SK-N-SH (cell line): ENCODE measurements at regions not wholly inside any gene's neighbourhood (a gene's known extent, or its start where the extent isn't known, plus 50 kb on each side); places are given as distances from the start of the nearest gene placed in this dataset.

ENCODE experiments used
- CTCF ChIA-PET: fragments of 300-600, 350-600 bp; formaldehyde crosslinking; extraction: SDS; loops from one replicate; lab custom pipeline; 2021; lab: Yijun Ruan, JAX
- POLR2A ChIA-PET: fragments of 350-600 bp; sonication (Branson Sonifier 250); formaldehyde crosslinking; extraction: SDS; loops from one replicate; lab custom pipeline; 2020; ENCODE audit warnings: antibody characterized with exemption, inconsistent platforms; lab: Yijun Ruan, JAX
- DNase-seq: peaks from one replicate; pipeline ENCODE4 v3.0.0; 2012
- H2AFZ ChIP-seq: fragments of 200-600 bp; sonication (generic); 2 replicates; pipeline ENCODE4 v1.8.1; 2016; ENCODE audit warnings: antibody characterized with exemption, mild to moderate bottlenecking, low read depth
- H3F3A ChIP-seq: fragments of 200-600 bp; sonication (generic); replicated peaks from 2 replicates; pipeline ENCODE3; 2016; ENCODE audit warnings: antibody characterized with exemption, mild to moderate bottlenecking; ENCODE audit not compliant: insufficient read depth
- H3K27ac ChIP-seq, 2 experiments: fragments of 200-500 bp in 1 of 2; fragments of 200-600 bp in 1 of 2; sonication (Bioruptor generic) in 1 of 2; sonication (generic), shearing (Covaris generic) in 1 of 2; 2 replicates each; pipeline versions ENCODE4 v1.5.1 to v1.6.1; 2014 to 2016; ENCODE audit warnings: low read depth in 2 of 2, inconsistent platforms in 1 of 2, low read length in 1 of 2, mild to moderate bottlenecking in 1 of 2, mixed read lengths in 1 of 2
- H3K27me3 ChIP-seq: fragments of 200-600 bp; sonication (generic), shearing (Covaris generic); 2 replicates; pipeline ENCODE4 v1.6.1; 2016; ENCODE audit warnings: mixed run types; ENCODE audit not compliant: insufficient read depth
- H3K36me3 ChIP-seq, 2 experiments: fragments of 200-500 bp in 1 of 2; fragments of 200-600 bp in 1 of 2; sonication (Bioruptor generic) in 1 of 2; sonication (generic) in 1 of 2; replicated peaks in 1 of 2; 2 replicates each; pipeline versions ENCODE3 to v1.5.1; 2014 to 2016; ENCODE audit warnings: low read length in 1 of 2, mild to moderate bottlenecking in 1 of 2; ENCODE audit not compliant: insufficient read depth in 2 of 2, control insufficient read depth in 1 of 2
- H3K4me1 ChIP-seq, 2 experiments: fragments of 200-500 bp in 1 of 2; fragments of 200-600 bp in 1 of 2; sonication (Bioruptor generic) in 1 of 2; sonication (generic), shearing (Covaris generic) in 1 of 2; 2 replicates each; pipeline versions ENCODE4 v1.5.1 to v1.6.1; 2014 to 2016; ENCODE audit warnings: low read depth in 1 of 2, low read length in 1 of 2, mixed run types in 1 of 2; ENCODE audit not compliant: insufficient read depth in 2 of 2, control insufficient read depth in 1 of 2
- H3K4me2 ChIP-seq: fragments of 200-600 bp; sonication (generic), shearing (Covaris generic); 2 replicates; pipeline ENCODE4 v1.6.1; 2017; ENCODE audit warnings: mixed run types
- H3K4me3 ChIP-seq, 2 experiments: fragments of 200-500 bp in 1 of 2; fragments of 200-600 bp in 1 of 2; sonication (Bioruptor generic) in 1 of 2; sonication (generic), shearing (Covaris generic) in 1 of 2; 2 replicates each; pipeline versions ENCODE4 v1.5.1 to v1.8.1; 2014 to 2016; ENCODE audit warnings: low read depth in 2 of 2, inconsistent platforms in 1 of 2, low read length in 1 of 2, mild to moderate bottlenecking in 1 of 2, mixed read lengths in 1 of 2, moderate library complexity in 1 of 2
- H3K79me2 ChIP-seq: fragments of 200-600 bp; sonication (generic); 2 replicates; pipeline ENCODE4 v1.8.1; 2017; ENCODE audit warnings: mild to moderate bottlenecking; ENCODE audit not compliant: insufficient read depth
- H3K9ac ChIP-seq: fragments of 200-600 bp; sonication (generic); 2 replicates; pipeline ENCODE4 v1.6.1; 2017; ENCODE audit warnings: mixed run types
- H3K9me2 ChIP-seq: fragments of 200-600 bp; sonication (generic); 2 replicates; pipeline ENCODE4 v1.6.1; 2017; ENCODE audit warnings: mixed run types
- H3K9me3 ChIP-seq: fragments of 200-600 bp; sonication (generic); 2 replicates; pipeline ENCODE4 v1.6.1; 2017; ENCODE audit warnings: mixed run types, mild to moderate bottlenecking, moderate library complexity
- H4K20me1 ChIP-seq: fragments of 200-600 bp; sonication (generic); 2 replicates; pipeline ENCODE4 v1.6.1; 2017; ENCODE audit warnings: mild to moderate bottlenecking, mixed run types; ENCODE audit not compliant: insufficient read depth
- ELF1 ChIP-seq: IDR thresholded peaks from 2 replicates; pipeline ENCODE4 v1.4.0; 2012
- EZH2phosphoT487 ChIP-seq: fragments of 200-600 bp; sonication (generic); IDR thresholded peaks from 2 replicates; pipeline ENCODE4 v1.6.1; 2017; ENCODE audit warnings: low read depth, mixed run types, mild to moderate bottlenecking, antibody characterized with exemption, moderate library complexity, borderline replicate concordance
- FOSL2 ChIP-seq: IDR thresholded peaks from 2 replicates; pipeline ENCODE4 v1.4.0; 2012; ENCODE audit warnings: low read depth, mild to moderate bottlenecking, moderate library complexity, borderline replicate concordance
- FOXJ3 ChIP-seq: sonication (generic); formaldehyde crosslinking; IDR thresholded peaks from 2 replicates; pipeline ENCODE4 v1.5.1; 2020; ENCODE audit warnings: mild to moderate bottlenecking, missing genetic modification reagents
- FOXM1 ChIP-seq: IDR thresholded peaks from 2 replicates; pipeline ENCODE4 v1.4.0; 2012; ENCODE audit warnings: low read depth, mild to moderate bottlenecking
- JUND ChIP-seq: IDR thresholded peaks from 2 replicates; pipeline ENCODE4 v1.4.0; 2012
- MEF2A ChIP-seq: IDR thresholded peaks from 2 replicates; pipeline ENCODE4 v1.4.0; 2012; ENCODE audit warnings: low read depth, borderline replicate concordance
- MXI1 ChIP-seq: IDR thresholded peaks from 2 replicates; pipeline ENCODE4 v1.6.1; 2012; ENCODE audit warnings: mild to moderate bottlenecking, low read depth, low read length, improper control_type of control experiment
- NFIC ChIP-seq: IDR thresholded peaks from 2 replicates; pipeline ENCODE4 v1.4.0; 2012; ENCODE audit warnings: borderline replicate concordance
- POLR2AphosphoS5 ChIP-seq: IDR thresholded peaks from 2 replicates; pipeline ENCODE4 v1.6.1; 2012; ENCODE audit warnings: low read depth, low read length
- RAD21 ChIP-seq: IDR thresholded peaks from 2 replicates; pipeline ENCODE4 v1.6.1; 2012; ENCODE audit warnings: mild to moderate bottlenecking, low read length
- RFX5 ChIP-seq: IDR thresholded peaks from 2 replicates; pipeline ENCODE4 v1.6.1; 2012; ENCODE audit warnings: mild to moderate bottlenecking, improper control_type of control experiment, low read length
- RXRA ChIP-seq: IDR thresholded peaks from 2 replicates; pipeline ENCODE4 v1.4.0; 2012; ENCODE audit warnings: low read depth, mild to moderate bottlenecking, borderline replicate concordance
- SIN3A ChIP-seq: IDR thresholded peaks from 2 replicates; pipeline ENCODE4 v1.6.1; 2012; ENCODE audit warnings: low read depth, mild to moderate bottlenecking, low read length, moderate library complexity, borderline replicate concordance
- SMC3 ChIP-seq: IDR thresholded peaks from 2 replicates; pipeline ENCODE4 v1.6.1; 2012; ENCODE audit warnings: low read depth, low read length, improper control_type of control experiment
- TAF1 ChIP-seq: IDR thresholded peaks from 2 replicates; pipeline ENCODE4 v1.6.1; 2012; ENCODE audit warnings: low read depth, mild to moderate bottlenecking, low read length, moderate library complexity, borderline replicate concordance
- TCF12 ChIP-seq: IDR thresholded peaks from 2 replicates; pipeline ENCODE4 v1.4.0; 2012
- TEAD4 ChIP-seq: IDR thresholded peaks from 2 replicates; pipeline ENCODE4 v1.4.0; 2012; ENCODE audit warnings: mild to moderate bottlenecking, borderline replicate concordance; ENCODE audit not compliant: insufficient read depth
- WGBS: methylation state at CpG from one replicate; pipeline ENCODE4 v1.1.6; 2017; ENCODE audit warnings: low lambda C conversion rate; 5-methylcytosine and 5-hydroxymethylcytosine counted together
- TF ChIP-seq, protein P1 (sequence below): fragments of 150-350 bp; IDR thresholded peaks from 2 replicates; pipeline ENCODE4 v1.6.1; 2016; ENCODE audit warnings: mild to moderate bottlenecking, low read depth, low read length
- TF ChIP-seq, protein P2 (sequence below): IDR thresholded peaks from 2 replicates; pipeline ENCODE4 v1.4.0; 2012; ENCODE audit warnings: low read depth, borderline replicate concordance
- TF ChIP-seq, protein P3 (sequence below): IDR thresholded peaks from 2 replicates; pipeline ENCODE4 v1.6.1; 2012; ENCODE audit warnings: mild to moderate bottlenecking, low read depth, low read length, moderate library complexity

DNA sequence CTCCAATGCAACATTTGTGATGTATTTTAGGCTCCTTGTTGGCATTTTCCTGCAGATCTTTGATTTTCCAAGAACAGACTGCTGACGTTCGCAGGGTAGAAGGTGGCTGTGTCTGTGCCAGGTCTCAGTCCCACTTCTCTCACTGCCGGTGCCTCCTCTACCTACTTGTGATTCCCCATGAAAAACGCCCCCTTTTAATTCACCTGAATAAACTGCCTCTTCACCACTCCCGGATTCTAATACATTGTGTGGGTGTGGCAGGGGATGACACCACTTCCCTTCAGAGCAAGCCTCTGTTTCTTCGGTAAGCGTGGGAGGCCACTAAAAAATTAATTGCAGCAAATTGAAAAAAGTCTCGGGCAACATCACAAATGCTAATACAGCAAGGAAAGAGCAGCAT, 96.1 kb upstream of the FAM9B start:
- Histone ChIP-seq H3F3A (no peaks in the 10 kb centered on the region), H3K4me1 (no peaks in the 10 kb centered on the region), H3K4me3 (no peak overlapping the region), H3K27ac (no peak overlapping the region), H2AFZ (no peak overlapping the region), H3K9me2 (no peaks in the 10 kb centered on the region), H3K36me3 (no peaks in the 10 kb centered on the region), H3K4me2 (no peak overlapping the region), H4K20me1 (no peaks in the 10 kb centered on the region), H3K27me3 (no peaks in the 10 kb centered on the region), H3K79me2 (no peaks in the 10 kb centered on the region), H3K9me3 (no peaks in the 10 kb centered on the region), H3K9ac (no peak overlapping the region)
- WGBS, result 34% methylated on average over 8 of the region's 8 CpGs
- ChIA-PET CTCF (interaction anchor here (0.6 kb wide), 1 partner anchor 181 kb away, joined by 3 read pairs; no protein-coding TSS in a partner anchor), POLR2A (no interaction called here)
- TF ChIP-seq POLR2AphosphoS5, result no peak
- TF ChIP-seq MXI1, result no peak
- TF ChIP-seq, protein P1, sequence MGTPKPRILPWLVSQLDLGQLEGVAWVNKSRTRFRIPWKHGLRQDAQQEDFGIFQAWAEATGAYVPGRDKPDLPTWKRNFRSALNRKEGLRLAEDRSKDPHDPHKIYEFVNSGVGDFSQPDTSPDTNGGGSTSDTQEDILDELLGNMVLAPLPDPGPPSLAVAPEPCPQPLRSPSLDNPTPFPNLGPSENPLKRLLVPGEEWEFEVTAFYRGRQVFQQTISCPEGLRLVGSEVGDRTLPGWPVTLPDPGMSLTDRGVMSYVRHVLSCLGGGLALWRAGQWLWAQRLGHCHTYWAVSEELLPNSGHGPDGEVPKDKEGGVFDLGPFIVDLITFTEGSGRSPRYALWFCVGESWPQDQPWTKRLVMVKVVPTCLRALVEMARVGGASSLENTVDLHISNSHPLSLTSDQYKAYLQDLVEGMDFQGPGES, result no peak
- TF ChIP-seq FOXJ3, result no peak
- TF ChIP-seq, protein P2, sequence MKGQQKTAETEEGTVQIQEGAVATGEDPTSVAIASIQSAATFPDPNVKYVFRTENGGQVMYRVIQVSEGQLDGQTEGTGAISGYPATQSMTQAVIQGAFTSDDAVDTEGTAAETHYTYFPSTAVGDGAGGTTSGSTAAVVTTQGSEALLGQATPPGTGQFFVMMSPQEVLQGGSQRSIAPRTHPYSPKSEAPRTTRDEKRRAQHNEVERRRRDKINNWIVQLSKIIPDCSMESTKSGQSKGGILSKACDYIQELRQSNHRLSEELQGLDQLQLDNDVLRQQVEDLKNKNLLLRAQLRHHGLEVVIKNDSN, result no peak
- no peak for TF ChIP-seq FOSL2
- TF ChIP-seq FOXM1, result no peak
- no peak for TF ChIP-seq ELF1
- TF ChIP-seq MEF2A, result no peak
- no peak for DNase-seq

DNA sequence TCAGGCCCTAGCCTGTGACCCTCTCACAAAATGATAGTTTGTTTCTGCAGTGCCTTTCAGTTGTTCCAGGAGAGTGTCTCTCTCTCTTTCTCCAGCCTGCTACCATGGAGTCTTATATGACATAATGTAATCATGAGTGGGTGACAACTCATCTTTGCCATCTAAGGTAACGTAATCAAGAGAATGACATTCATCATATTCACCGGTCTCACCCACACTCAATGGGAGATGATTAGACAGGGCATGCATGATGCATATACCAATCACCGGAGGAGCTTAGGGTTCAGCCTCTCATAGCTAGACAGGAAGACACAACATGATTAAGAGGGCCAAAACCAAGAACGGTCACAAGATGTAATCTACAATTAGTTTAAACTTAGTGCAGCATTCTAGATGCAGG, 97.1 kb upstream of the FAM9B start:
- Histone ChIP-seq H3K4me1 (no peaks in the 10 kb centered on the region), H3K9me2 (no peaks in the 10 kb centered on the region), H4K20me1 (no peaks in the 10 kb centered on the region), H3K9ac (no peak overlapping the region), H3F3A (no peaks in the 10 kb centered on the region), H3K36me3 (no peaks in the 10 kb centered on the region), H3K9me3 (no peaks in the 10 kb centered on the region), H3K27me3 (no peaks in the 10 kb centered on the region), H2AFZ (no peak overlapping the region), H3K27ac (no peak overlapping the region), H3K79me2 (no peaks in the 10 kb centered on the region), H3K4me2 (no peak overlapping the region), H3K4me3 (no peak overlapping the region)
- no peak for DNase-seq
- 27% methylated on average over 4 of the region's 4 CpGs for whole genome bisulfite sequencing
- POLR2A ChIA-PET, result no interaction called here
- CTCF ChIA-PET, result no interaction called here
- TF ChIP-seq NFIC (no peak), RAD21 (no peak), SIN3A (no peak), FOSL2 (no peak), MXI1 (no peak), TEAD4 (no peak), RFX5 (no peak), TCF12 (no peak), POLR2AphosphoS5 (no peak), SMC3 (no peak), ELF1 (no peak), JUND (no peak), TAF1 (no peak), RXRA (no peak), EZH2phosphoT487 (no peak), FOXM1 (no peak)
- TF ChIP-seq, protein P3, sequence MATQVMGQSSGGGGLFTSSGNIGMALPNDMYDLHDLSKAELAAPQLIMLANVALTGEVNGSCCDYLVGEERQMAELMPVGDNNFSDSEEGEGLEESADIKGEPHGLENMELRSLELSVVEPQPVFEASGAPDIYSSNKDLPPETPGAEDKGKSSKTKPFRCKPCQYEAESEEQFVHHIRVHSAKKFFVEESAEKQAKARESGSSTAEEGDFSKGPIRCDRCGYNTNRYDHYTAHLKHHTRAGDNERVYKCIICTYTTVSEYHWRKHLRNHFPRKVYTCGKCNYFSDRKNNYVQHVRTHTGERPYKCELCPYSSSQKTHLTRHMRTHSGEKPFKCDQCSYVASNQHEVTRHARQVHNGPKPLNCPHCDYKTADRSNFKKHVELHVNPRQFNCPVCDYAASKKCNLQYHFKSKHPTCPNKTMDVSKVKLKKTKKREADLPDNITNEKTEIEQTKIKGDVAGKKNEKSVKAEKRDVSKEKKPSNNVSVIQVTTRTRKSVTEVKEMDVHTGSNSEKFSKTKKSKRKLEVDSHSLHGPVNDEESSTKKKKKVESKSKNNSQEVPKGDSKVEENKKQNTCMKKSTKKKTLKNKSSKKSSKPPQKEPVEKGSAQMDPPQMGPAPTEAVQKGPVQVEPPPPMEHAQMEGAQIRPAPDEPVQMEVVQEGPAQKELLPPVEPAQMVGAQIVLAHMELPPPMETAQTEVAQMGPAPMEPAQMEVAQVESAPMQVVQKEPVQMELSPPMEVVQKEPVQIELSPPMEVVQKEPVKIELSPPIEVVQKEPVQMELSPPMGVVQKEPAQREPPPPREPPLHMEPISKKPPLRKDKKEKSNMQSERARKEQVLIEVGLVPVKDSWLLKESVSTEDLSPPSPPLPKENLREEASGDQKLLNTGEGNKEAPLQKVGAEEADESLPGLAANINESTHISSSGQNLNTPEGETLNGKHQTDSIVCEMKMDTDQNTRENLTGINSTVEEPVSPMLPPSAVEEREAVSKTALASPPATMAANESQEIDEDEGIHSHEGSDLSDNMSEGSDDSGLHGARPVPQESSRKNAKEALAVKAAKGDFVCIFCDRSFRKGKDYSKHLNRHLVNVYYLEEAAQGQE, result no peak
